ENCODE measurements at regions not wholly inside any gene's neighbourhood (a gene's known extent, or its start where the extent isn't known, plus 50 kb on each side); places are given as distances from the start of the nearest gene placed in this dataset.

GRCh38 chr7:17646253-17646956, 293.9 kb downstream of the SNX13 start:
- Histone ChIP-seq H2AFZ (ENCODE audit: insufficient read depth, low read depth, low read length, poor library complexity, severe bottlenecking) (no peak overlapping the region), H3K9me3 (replicated peaks in 1 of 2; ENCODE audit: control insufficient read depth in 1 of 2, insufficient read depth in 1 of 2, low read length in 2 of 2) (peaks cover 0 to 10% of the 10 kb centered on the region in 2 donors), H3K9ac (ENCODE audit: insufficient read depth, low read length, poor library complexity, severe bottlenecking) (no peak overlapping the region), H3K79me2 (ENCODE audit: insufficient read depth, low read length) (no peaks in the 10 kb centered on the region), H3K27me3 (ENCODE audit: control insufficient read depth in 2 of 2, insufficient read depth in 2 of 2, low read length in 2 of 2) (no peaks in the 10 kb centered on the region), H3K27ac (ENCODE audit: low read depth in 1 of 2, low read length in 2 of 2) (no peak overlapping the region), H3K36me3 (replicated peaks in 1 of 2; ENCODE audit: control insufficient read depth in 1 of 2, insufficient read depth in 2 of 2, low read length in 2 of 2) (no peaks in the 10 kb centered on the region), H3K4me3 (replicated peaks in 1 of 3; ENCODE audit: low read depth in 2 of 3, low read length in 3 of 3) (no peak overlapping the region), H4K20me1 (ENCODE audit: insufficient read depth, low read length) (no peaks in the 10 kb centered on the region), H3K4me1 (ENCODE audit: control insufficient read depth in 1 of 2, insufficient read depth in 2 of 2, low read length in 2 of 2) (no peaks in the 10 kb centered on the region), H3K4me2 (replicated peaks; ENCODE audit: extremely low read depth, low read length, poor library complexity, severe bottlenecking) (no peak overlapping the region)
- peaks cover 0 to 4% (median 2%) of the 10 kb centered on the region in 3 donors for H3K27me3 Mint-ChIP-seq (ENCODE audit: low read depth in 3 of 3)
- no CpG with 5 or more reads among the region's 3 CpGs for WGBS (ENCODE audit: insufficient coverage)
- no peak overlapping the region for H3K27ac Mint-ChIP-seq
- no peaks in the 10 kb centered on the region for H3K36me3 Mint-ChIP-seq
- H3K9me3 Mint-ChIP-seq, result peaks cover 6 to 21% (median 14%) of the 10 kb centered on the region in 7 donors
- TF ChIP-seq, protein P1, sequence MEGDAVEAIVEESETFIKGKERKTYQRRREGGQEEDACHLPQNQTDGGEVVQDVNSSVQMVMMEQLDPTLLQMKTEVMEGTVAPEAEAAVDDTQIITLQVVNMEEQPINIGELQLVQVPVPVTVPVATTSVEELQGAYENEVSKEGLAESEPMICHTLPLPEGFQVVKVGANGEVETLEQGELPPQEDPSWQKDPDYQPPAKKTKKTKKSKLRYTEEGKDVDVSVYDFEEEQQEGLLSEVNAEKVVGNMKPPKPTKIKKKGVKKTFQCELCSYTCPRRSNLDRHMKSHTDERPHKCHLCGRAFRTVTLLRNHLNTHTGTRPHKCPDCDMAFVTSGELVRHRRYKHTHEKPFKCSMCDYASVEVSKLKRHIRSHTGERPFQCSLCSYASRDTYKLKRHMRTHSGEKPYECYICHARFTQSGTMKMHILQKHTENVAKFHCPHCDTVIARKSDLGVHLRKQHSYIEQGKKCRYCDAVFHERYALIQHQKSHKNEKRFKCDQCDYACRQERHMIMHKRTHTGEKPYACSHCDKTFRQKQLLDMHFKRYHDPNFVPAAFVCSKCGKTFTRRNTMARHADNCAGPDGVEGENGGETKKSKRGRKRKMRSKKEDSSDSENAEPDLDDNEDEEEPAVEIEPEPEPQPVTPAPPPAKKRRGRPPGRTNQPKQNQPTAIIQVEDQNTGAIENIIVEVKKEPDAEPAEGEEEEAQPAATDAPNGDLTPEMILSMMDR (IDR thresholded peaks at IDR 0.05), result no peak
- no peak for DNase-seq
- H3K4me1 Mint-ChIP-seq, result no peaks in the 10 kb centered on the region
- H3K4me3 Mint-ChIP-seq, result no peak overlapping the region
- intact Hi-C loops (cut with micrococcal nuclease), result no loop called here

- intact Hi-C loops (cut with micrococcal nuclease), result no loop called here
- Histone ChIP-seq H3K4me2 (replicated peaks; ENCODE audit: extremely low read depth, low read length, poor library complexity, severe bottlenecking) (no peak overlapping the region), H3K27me3 (ENCODE audit: control insufficient read depth in 2 of 2, insufficient read depth in 2 of 2, low read length in 2 of 2) (no peaks in the 10 kb centered on the region), H3K79me2 (ENCODE audit: insufficient read depth, low read length) (no peaks in the 10 kb centered on the region), H3K9ac (ENCODE audit: insufficient read depth, low read length, poor library complexity, severe bottlenecking) (no peak overlapping the region), H2AFZ (ENCODE audit: insufficient read depth, low read depth, low read length, poor library complexity, severe bottlenecking) (no peak overlapping the region), H3K9me3 (replicated peaks in 1 of 2; ENCODE audit: control insufficient read depth in 1 of 2, insufficient read depth in 1 of 2, low read length in 2 of 2) (no peaks in the 10 kb centered on the region), H4K20me1 (ENCODE audit: insufficient read depth, low read length) (no peaks in the 10 kb centered on the region), H3K27ac (ENCODE audit: low read depth in 1 of 2, low read length in 2 of 2) (no peak overlapping the region), H3K36me3 (replicated peaks in 1 of 2; ENCODE audit: control insufficient read depth in 1 of 2, insufficient read depth in 2 of 2, low read length in 2 of 2) (no peaks in the 10 kb centered on the region), H3K4me1 (ENCODE audit: control insufficient read depth in 1 of 2, insufficient read depth in 2 of 2, low read length in 2 of 2) (peaks cover 0 to 5% of the 10 kb centered on the region in 2 donors), H3K4me3 (replicated peaks in 1 of 3; ENCODE audit: low read depth in 2 of 3, low read length in 3 of 3) (no peak overlapping the region)
- TF ChIP-seq, protein P1 (IDR thresholded peaks at IDR 0.05), result no peak
- whole genome bisulfite sequencing (ENCODE audit: insufficient coverage), result no CpG with 5 or more reads among the region's 2 CpGs
- H3K9me3 Mint-ChIP-seq, result no peaks in the 10 kb centered on the region
- DNase-seq, result no peak
- no peak overlapping the region for H3K4me3 Mint-ChIP-seq
- H3K27me3 Mint-ChIP-seq (ENCODE audit: low read depth in 3 of 3), result peaks cover 0 to 4% (median 2%) of the 10 kb centered on the region in 3 donors
- H3K4me1 Mint-ChIP-seq, result peaks cover 6% of the 10 kb centered on the region
- no peak overlapping the region for H3K27ac Mint-ChIP-seq
- no peaks in the 10 kb centered on the region for H3K36me3 Mint-ChIP-seq
These were observed 289.0 kb downstream of the SNX13 start for GRCh38 chr7:17651341-17651740.

All from CD14-positive monocyte (primary cell).